ENCODE measurements at regions not wholly inside any gene's neighbourhood (a gene's known extent, or its start where the extent isn't known, plus 50 kb on each side); places are given as distances from the start of the nearest gene placed in this dataset.

DNA sequence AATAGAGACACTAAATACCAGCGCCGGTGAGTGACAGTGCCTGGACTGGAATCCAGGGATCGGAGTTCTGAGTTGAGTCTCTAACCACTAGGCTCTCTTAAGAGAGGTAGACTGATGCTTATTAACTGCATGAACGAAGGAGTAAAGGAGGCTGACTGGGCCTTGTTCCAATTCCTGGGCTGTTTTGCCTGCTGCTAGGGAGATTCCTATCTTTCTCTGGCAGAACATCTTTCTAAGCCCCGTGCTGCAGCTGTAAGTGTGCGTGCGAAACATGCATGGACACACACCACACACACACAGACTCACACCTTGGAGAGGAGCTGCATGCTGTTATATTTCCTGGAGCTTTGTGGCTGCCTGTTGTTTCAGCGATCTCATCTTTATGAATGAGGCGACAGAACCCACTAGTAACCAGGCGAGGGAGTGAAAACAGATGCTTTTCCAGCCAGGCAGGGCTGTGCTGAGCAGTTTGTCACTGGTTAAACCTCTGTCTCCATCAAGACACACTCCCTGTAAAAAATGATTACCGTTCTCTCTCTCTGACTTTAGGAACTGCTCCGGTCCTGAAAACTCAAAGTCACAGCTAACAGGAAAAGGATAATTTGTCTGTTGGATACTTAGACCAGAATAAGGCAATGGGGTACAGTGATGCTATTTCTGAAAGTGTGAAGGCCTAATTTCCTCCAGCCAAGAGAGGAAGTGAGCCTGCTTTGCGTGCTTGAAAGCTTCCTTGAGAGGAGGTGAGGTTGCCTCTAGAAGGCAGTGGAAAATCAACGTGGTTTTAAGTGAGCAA lies 157.4 kb upstream of the ZNF217 start:
- DNase-seq (ENCODE audit: low read depth in 1 of 2, low spot score in 1 of 2), result peak; percentile 4 to 77
- no peaks in the 10 kb centered on the region for H3K4me1 ChIP-seq (ENCODE audit: low read depth)

GRCh38 chr20:53749499-53749898 lies 155.9 kb upstream of the ZNF217 start:
- Histone ChIP-seq H3K27ac (no peak overlapping the region), H3K9me3 (ENCODE audit: low read depth) (no peaks in the 10 kb centered on the region), H3K4me3 (no peak overlapping the region), H3K27me3 (no peaks in the 10 kb centered on the region), H3K4me1 (ENCODE audit: low read depth) (no peaks in the 10 kb centered on the region), H3K36me3 (no peaks in the 10 kb centered on the region)
- TF ChIP-seq CTCF (IDR thresholded peaks at IDR 0.05; ENCODE audit: low read depth, low read length), result no peak
- DNase-seq (ENCODE audit: low read depth in 1 of 2, low spot score in 1 of 2), result no peak

More for the DNA sequence above, 157.4 kb upstream of the ZNF217 start:
- Histone ChIP-seq H3K9me3 (ENCODE audit: low read depth) (no peaks in the 10 kb centered on the region), H3K27ac (peak overlapping the region; percentile 57), H3K36me3 (no peaks in the 10 kb centered on the region), H3K4me3 (no peak overlapping the region), H3K27me3 (no peaks in the 10 kb centered on the region)
- no peak for TF ChIP-seq CTCF (IDR thresholded peaks at IDR 0.05; ENCODE audit: low read depth, low read length)

DNA sequence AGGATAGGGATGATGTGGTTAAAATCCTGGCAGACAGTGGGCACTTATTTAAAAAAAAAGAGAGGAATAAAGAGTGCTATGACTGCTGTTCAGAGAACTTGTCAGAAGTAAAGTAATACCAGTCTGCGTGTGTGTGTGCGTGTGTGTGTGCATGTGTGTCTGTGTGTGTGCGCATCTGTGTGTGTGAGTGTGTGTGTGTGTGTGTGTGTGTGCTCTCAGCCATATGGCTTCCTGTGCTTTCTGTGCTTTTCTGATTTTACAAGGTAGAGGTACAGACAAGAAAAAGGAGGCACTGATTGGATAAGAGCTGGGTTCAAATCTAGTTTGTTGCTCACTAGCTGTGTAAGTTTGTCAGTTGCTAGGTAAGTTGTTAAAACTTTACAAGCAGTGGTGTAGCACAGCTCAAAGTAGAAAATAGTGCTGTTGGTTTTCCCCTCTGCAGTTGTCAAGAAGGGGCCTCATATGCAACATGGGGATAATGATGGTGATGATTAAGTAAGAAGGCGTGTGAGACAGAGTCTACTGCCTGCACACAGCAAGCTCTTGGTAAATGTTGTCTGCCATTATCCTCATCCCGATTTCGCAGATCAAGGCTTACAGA lies 155.3 kb upstream of the ZNF217 start:
- peak in 1 of 2 donors; percentile 51 for DNase-seq (ENCODE audit: low read depth in 1 of 2, low spot score in 1 of 2)
- no peak for TF ChIP-seq CTCF (IDR thresholded peaks at IDR 0.05; ENCODE audit: low read depth, low read length)

GRCh38 chr20:53748176-53748575 lies 154.5 kb upstream of the ZNF217 start:
- Histone ChIP-seq H3K4me1 (ENCODE audit: low read depth) (no peaks in the 10 kb centered on the region), H3K4me3 (no peak overlapping the region), H3K9me3 (ENCODE audit: low read depth) (no peaks in the 10 kb centered on the region), H3K36me3 (no peaks in the 10 kb centered on the region), H3K27me3 (no peaks in the 10 kb centered on the region), H3K27ac (no peak overlapping the region)
- DNase-seq (ENCODE audit: low read depth in 1 of 2, low spot score in 1 of 2), result no peak
- no peak for TF ChIP-seq CTCF (IDR thresholded peaks at IDR 0.05; ENCODE audit: low read depth, low read length)

More for the DNA sequence above, 155.3 kb upstream of the ZNF217 start:
- no peak overlapping the region for H3K27ac ChIP-seq
- no peaks in the 10 kb centered on the region for H3K4me1 ChIP-seq (ENCODE audit: low read depth)
- H3K36me3 ChIP-seq, result no peaks in the 10 kb centered on the region
- H3K27me3 ChIP-seq, result no peaks in the 10 kb centered on the region
- no peak overlapping the region for H3K4me3 ChIP-seq
- no peaks in the 10 kb centered on the region for H3K9me3 ChIP-seq (ENCODE audit: low read depth)

GRCh38 chr20:53743607-53744260 lies 150.1 kb upstream of the ZNF217 start:
- no peaks in the 10 kb centered on the region for H3K9me3 ChIP-seq (ENCODE audit: low read depth)
- peaks cover 24% of the 10 kb centered on the region for H3K4me1 ChIP-seq (ENCODE audit: low read depth)
- no peaks in the 10 kb centered on the region for H3K36me3 ChIP-seq
- H3K27ac ChIP-seq, result no peak overlapping the region
- DNase-seq (ENCODE audit: low read depth in 1 of 2, low spot score in 1 of 2), result no peak
- TF ChIP-seq CTCF (IDR thresholded peaks at IDR 0.05; ENCODE audit: low read depth, low read length), result no peak
- H3K4me3 ChIP-seq, result no peak overlapping the region
- H3K27me3 ChIP-seq, result no peaks in the 10 kb centered on the region
